ENCODE measurements at regions not wholly inside any gene's neighbourhood (a gene's known extent, or its start where the extent isn't known, plus 50 kb on each side); places are given as distances from the start of the nearest gene placed in this dataset.

DNA sequence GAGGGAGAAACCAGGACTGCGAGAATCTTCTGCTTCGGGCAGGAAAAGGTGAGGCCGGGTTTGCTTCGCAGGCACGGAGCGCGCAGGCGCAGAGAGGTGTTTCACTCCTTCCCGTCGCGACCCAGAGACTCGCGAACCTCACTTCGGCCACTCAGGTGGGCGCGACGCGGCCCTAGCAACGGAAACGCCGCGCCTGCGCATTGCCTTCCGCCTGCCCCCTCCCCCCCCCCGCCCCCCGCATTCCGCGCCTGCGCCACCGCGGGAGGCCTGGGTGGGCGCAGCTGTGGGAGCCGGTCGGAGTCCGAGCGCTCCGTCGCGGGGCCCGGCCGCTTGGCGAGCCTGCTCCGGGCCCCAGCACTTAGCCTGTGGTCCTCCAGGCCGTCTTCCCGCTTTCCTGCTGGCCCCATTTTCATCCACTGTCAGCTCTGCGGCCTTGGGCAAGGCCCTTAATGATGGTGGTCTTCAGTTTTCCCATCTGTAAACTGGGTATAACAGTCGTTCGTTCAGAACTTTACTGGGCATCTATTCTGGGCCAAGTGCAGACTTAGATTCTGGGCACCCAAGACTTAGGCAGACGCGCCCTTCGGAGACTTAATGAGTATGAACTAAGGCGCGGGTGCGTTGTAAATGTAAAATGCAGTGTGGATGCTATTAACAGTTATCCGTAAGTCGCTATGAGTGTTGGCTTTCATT is 62.1 kb upstream of the ACKR3 start:
- Histone ChIP-seq H3K9me3 (ENCODE audit: low read length) (no peaks in the 10 kb centered on the region), H3K4me1 (ENCODE audit: insufficient read depth, low read length, poor library complexity, severe bottlenecking) (no peaks in the 10 kb centered on the region), H3K79me2 (ENCODE audit: insufficient read depth, low read depth, low read length) (no peaks in the 10 kb centered on the region), H4K20me1 (ENCODE audit: insufficient read depth, low read length) (no peaks in the 10 kb centered on the region), H3K4me2 (ENCODE audit: low read length) (no peak overlapping the region), H3K9me2 (ENCODE audit: insufficient read depth, low read length) (no peaks in the 10 kb centered on the region), H2AFZ (ENCODE audit: low read length) (no peak overlapping the region), H3K4me3 (ENCODE audit: low read depth, low read length, poor library complexity, severe bottlenecking) (no peak overlapping the region), H3K36me3 (ENCODE audit: insufficient read depth, low read length) (no peaks in the 10 kb centered on the region), H3K27ac (ENCODE audit: low read depth, low read length, poor library complexity, severe bottlenecking) (no peak overlapping the region)
- ChIA-PET CTCF (ENCODE audit: unreplicated experiment) (no interaction called here), POLR2A (no interaction called here)
- intact Hi-C loops (cut with micrococcal nuclease; ENCODE audit: unreplicated experiment): no loop called here
- TF ChIP-seq EZH2phosphoT487 (IDR thresholded peaks at IDR 0.05; ENCODE audit: borderline replicate concordance, low read depth, low read length): no peak
- DNase-seq (ENCODE audit: low spot score): no peak
- BruUV-seq (replicated peaks): no TSS peak

DNA sequence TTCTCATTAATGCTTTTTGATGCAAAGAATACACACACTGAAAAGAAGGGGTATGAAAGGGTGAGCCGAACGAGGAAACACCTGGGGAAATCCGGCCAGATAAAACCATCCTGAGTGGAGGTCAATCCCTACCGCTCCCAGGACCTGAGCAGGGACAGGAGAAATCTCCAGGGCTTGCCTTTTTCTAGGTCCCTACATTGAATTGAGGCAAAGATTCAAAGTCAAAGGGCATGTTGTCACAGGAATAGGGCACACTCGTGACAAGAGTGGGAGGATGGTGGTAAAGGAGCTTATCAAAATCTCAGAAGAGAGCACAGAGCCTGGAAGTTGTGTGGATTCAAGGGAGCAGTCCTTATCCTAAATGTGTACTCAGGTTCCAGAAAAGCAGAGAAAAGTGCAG is 61.2 kb upstream of the ACKR3 start:
- no peak for DNase-seq (ENCODE audit: low spot score)
- no peak overlapping the region for H2AFZ ChIP-seq (ENCODE audit: low read length)
- no peaks in the 10 kb centered on the region for H4K20me1 ChIP-seq (ENCODE audit: insufficient read depth, low read length)
- no peaks in the 10 kb centered on the region for H3K36me3 ChIP-seq (ENCODE audit: insufficient read depth, low read length)
- no peaks in the 10 kb centered on the region for H3K9me2 ChIP-seq (ENCODE audit: insufficient read depth, low read length)
- no TSS peak for BruUV-seq (replicated peaks)
- ChIA-PET POLR2A (no interaction called here), CTCF (ENCODE audit: unreplicated experiment) (no interaction called here)
- H3K4me1 ChIP-seq (ENCODE audit: insufficient read depth, low read length, poor library complexity, severe bottlenecking): peaks cover 4% of the 10 kb centered on the region
- TF ChIP-seq, protein P1, sequence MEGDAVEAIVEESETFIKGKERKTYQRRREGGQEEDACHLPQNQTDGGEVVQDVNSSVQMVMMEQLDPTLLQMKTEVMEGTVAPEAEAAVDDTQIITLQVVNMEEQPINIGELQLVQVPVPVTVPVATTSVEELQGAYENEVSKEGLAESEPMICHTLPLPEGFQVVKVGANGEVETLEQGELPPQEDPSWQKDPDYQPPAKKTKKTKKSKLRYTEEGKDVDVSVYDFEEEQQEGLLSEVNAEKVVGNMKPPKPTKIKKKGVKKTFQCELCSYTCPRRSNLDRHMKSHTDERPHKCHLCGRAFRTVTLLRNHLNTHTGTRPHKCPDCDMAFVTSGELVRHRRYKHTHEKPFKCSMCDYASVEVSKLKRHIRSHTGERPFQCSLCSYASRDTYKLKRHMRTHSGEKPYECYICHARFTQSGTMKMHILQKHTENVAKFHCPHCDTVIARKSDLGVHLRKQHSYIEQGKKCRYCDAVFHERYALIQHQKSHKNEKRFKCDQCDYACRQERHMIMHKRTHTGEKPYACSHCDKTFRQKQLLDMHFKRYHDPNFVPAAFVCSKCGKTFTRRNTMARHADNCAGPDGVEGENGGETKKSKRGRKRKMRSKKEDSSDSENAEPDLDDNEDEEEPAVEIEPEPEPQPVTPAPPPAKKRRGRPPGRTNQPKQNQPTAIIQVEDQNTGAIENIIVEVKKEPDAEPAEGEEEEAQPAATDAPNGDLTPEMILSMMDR (conservative IDR thresholded peaks at IDR 0.05; ENCODE audit: low read length): no peak
- TF ChIP-seq EZH2phosphoT487 (IDR thresholded peaks at IDR 0.05; ENCODE audit: borderline replicate concordance, low read depth, low read length): no peak
- intact Hi-C loops (cut with micrococcal nuclease; ENCODE audit: unreplicated experiment): no loop called here
- no peaks in the 10 kb centered on the region for H3K79me2 ChIP-seq (ENCODE audit: insufficient read depth, low read depth, low read length)
- H3K9me3 ChIP-seq (ENCODE audit: low read length): no peaks in the 10 kb centered on the region
- H3K4me2 ChIP-seq (ENCODE audit: low read length): no peak overlapping the region
- no peak overlapping the region for H3K4me3 ChIP-seq (ENCODE audit: low read depth, low read length, poor library complexity, severe bottlenecking)
- no peak overlapping the region for H3K27ac ChIP-seq (ENCODE audit: low read depth, low read length, poor library complexity, severe bottlenecking)

DNA sequence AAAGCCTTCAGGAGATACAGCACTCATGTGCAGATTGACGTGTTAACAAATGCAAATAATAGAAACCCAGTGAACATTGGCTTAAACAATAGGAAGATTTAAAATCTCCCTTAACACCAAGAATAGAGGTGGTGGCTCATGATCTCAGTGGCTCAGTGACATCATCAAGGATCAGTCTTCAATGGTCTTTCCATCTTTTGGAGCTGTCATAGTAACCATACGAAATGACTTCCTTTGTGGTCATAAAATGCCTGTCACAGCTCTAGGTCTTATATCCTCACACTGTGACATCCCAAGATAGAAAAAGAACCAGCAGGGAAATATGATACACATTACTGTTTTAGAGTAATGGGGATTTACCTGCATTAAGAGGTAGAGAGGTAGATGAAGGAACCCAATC is 59.6 kb upstream of the ACKR3 start:
- Histone ChIP-seq H3K36me3 (ENCODE audit: insufficient read depth, low read length) (no peaks in the 10 kb centered on the region), H2AFZ (ENCODE audit: low read length) (no peak overlapping the region), H3K79me2 (ENCODE audit: insufficient read depth, low read depth, low read length) (no peaks in the 10 kb centered on the region), H3K4me1 (ENCODE audit: insufficient read depth, low read length, poor library complexity, severe bottlenecking) (peaks cover 4% of the 10 kb centered on the region), H3K27ac (ENCODE audit: low read depth, low read length, poor library complexity, severe bottlenecking) (no peak overlapping the region), H3K9me3 (ENCODE audit: low read length) (no peaks in the 10 kb centered on the region), H3K4me3 (ENCODE audit: low read depth, low read length, poor library complexity, severe bottlenecking) (no peak overlapping the region), H3K4me2 (ENCODE audit: low read length) (no peak overlapping the region), H3K9me2 (ENCODE audit: insufficient read depth, low read length) (no peaks in the 10 kb centered on the region), H4K20me1 (ENCODE audit: insufficient read depth, low read length) (no peaks in the 10 kb centered on the region)
- no TSS peak for BruUV-seq (replicated peaks)
- ChIA-PET CTCF (ENCODE audit: unreplicated experiment) (no interaction called here), POLR2A (no interaction called here)
- DNase-seq (ENCODE audit: low spot score): no peak
- TF ChIP-seq, protein P1 (conservative IDR thresholded peaks at IDR 0.05; ENCODE audit: low read length): no peak
- TF ChIP-seq EZH2phosphoT487 (IDR thresholded peaks at IDR 0.05; ENCODE audit: borderline replicate concordance, low read depth, low read length): no peak
- intact Hi-C loops (cut with micrococcal nuclease; ENCODE audit: unreplicated experiment): loop anchor here (5.0 kb wide), 1 partner anchor 158 kb away; no protein-coding TSS in a partner anchor

Data from OCI-LY7 (cell line).